RWPE1 (cell line): ENCODE measurements at regions not wholly inside any gene's neighbourhood (a gene's known extent, or its start where the extent isn't known, plus 50 kb on each side); places are given as distances from the start of the nearest gene placed in this dataset.

Experiments used
- CTCF ChIA-PET: fragments of 350-600 bp; sonication (Branson Sonifier 250); formaldehyde crosslinking; extraction: SDS; loops from one replicate; lab custom pipeline; 2021; lab: Yijun Ruan, JAX
- POLR2A ChIA-PET: fragments of 400-600 bp; formaldehyde crosslinking; extraction: SDS; loops from one replicate; lab custom pipeline; 2020; ENCODE audit warnings: antibody characterized with exemption; ENCODE audit not compliant: low non-redundant PET; lab: Yijun Ruan, JAX
- DNase-seq: peaks from one replicate; pipeline ENCODE4 v3.0.0; 2012; ENCODE audit warnings: low spot score
- H3K27ac ChIP-seq: fragments of 450-650 bp; 2 replicates; pipeline ENCODE4 v1.5.1; 2017
- TF ChIP-seq, protein P1 (sequence below): fragments of 450-650 bp; conservative IDR thresholded peaks from 2 replicates; pipeline ENCODE4 v1.5.1; 2017; ENCODE audit warnings: low read depth, mild to moderate bottlenecking

DNA sequence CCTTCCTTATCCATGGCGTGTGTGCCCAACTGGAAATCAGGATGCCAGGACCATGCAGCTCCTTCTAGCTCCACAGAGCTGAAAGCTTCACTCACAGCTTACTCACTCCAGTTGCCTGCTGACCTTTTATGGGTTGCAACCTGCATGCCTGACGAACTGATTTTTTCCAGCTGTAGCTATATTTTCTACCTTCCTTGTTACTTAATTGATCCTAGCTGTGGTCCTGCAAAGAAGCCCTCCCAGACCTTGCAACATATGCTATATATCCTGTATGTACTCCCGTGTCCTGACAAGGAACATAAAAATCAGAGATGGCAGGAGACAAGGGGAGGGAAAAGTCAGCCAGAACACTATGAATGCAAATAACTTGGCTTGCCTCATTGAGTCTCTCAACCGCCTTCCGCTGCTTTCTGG lies 135.3 kb upstream of the LDB2 start:
- ChIA-PET POLR2A (no interaction called here), CTCF (no interaction called here)
- TF ChIP-seq, protein P1, sequence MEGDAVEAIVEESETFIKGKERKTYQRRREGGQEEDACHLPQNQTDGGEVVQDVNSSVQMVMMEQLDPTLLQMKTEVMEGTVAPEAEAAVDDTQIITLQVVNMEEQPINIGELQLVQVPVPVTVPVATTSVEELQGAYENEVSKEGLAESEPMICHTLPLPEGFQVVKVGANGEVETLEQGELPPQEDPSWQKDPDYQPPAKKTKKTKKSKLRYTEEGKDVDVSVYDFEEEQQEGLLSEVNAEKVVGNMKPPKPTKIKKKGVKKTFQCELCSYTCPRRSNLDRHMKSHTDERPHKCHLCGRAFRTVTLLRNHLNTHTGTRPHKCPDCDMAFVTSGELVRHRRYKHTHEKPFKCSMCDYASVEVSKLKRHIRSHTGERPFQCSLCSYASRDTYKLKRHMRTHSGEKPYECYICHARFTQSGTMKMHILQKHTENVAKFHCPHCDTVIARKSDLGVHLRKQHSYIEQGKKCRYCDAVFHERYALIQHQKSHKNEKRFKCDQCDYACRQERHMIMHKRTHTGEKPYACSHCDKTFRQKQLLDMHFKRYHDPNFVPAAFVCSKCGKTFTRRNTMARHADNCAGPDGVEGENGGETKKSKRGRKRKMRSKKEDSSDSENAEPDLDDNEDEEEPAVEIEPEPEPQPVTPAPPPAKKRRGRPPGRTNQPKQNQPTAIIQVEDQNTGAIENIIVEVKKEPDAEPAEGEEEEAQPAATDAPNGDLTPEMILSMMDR = no peak
- no peak overlapping the region for H3K27ac ChIP-seq
- DNase-seq = no peak

DNA sequence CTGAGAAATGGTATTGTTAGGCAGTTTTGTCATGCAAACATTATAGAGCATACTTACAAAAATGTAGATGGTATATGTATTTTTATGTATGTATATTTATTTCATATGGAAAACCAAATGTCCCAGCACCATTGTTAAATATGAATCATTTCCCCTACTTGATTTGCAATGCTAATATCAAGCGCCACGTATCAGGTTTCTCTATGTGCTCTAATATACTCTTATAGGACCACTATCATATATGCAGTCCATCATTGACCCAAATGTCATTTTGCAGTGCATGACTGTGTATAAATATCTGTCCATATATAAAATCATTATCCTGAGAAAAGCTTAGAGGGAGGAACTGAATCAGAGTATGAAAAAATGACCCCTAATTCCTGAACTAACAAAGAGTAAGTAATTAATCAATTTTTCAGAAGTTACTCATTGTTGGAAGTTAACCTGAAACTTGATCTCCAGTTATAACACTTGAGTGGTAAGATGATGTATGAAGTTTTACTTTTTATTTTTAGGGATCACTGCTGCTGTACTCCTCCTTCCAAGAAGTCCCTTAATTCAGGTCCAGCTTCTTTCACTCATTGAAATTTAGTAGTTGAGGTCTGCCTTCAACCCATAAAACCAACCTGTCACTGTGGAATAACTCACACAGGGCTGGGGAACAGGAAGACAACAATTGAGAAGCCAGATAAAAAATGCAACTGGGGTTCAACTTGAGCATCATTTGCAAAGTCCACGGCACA lies 134.8 kb upstream of the LDB2 start:
- TF ChIP-seq, protein P1 = no peak
- DNase-seq = no peak
- POLR2A ChIA-PET = no interaction called here
- CTCF ChIA-PET = no interaction called here
- no peak overlapping the region for H3K27ac ChIP-seq

DNA sequence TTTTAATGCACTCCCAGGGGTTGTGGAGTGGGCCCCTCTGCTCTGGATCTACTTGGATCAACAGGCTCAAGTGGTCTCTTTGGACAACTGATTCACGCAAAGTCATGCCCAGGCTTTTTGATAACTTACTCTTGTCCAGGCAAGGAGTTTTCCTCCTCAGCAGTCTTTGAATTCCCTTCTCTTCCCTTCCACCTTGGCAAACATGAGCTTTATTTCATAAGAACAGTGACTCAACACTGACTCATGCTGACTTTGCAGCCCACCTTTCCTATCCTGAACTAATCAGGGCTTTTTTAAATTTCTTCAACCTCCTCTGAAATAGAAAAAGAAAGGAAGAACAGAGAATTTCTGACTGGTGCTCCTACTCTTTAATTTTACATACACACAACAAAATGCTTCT lies 132.1 kb upstream of the LDB2 start:
- CTCF ChIA-PET = no interaction called here
- peak; percentile 69 for DNase-seq
- H3K27ac ChIP-seq = peak overlapping the region; percentile 72
- POLR2A ChIA-PET = no interaction called here
- TF ChIP-seq, protein P1 = no peak

DNA sequence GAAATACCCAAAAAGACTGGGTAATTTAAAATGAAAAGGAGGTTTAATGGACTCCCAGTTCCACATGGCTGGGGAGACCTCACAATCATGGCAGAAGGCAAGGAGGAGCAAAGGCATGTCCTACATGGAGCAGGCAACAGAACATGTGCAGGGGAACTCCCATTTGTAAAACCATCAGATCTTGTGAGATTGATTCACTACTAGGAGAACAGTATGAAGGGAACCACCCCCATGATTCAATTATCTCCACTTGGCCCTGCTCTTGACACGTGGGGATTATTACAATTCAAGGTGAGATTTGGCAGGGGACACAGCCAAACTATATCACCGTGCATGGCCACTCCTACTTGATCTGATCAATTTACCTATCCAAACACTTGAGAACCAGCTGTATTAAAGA lies 131.5 kb upstream of the LDB2 start:
- DNase-seq = no peak
- POLR2A ChIA-PET = no interaction called here
- CTCF ChIA-PET = no interaction called here
- H3K27ac ChIP-seq = peak overlapping the region; percentile 72
- TF ChIP-seq, protein P1 = no peak

DNA sequence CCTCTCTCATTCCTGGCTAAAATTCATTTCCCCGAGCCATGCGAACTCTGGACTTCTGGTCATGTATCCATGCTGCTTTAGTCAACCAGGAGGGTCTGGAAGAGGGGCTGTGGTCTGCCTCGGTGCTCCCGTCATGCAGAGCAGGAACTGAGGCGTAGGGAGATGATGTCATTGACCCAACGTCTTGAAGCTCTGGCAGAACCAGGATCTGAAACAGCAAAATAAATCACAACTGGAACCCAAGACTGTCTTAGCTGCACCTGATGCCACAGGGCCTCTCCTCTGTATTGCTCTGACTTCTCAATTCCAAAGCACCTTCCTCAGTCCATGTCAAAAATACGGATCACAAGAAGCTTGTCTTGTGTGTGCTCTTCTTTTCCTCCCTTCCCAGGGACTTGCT lies 131.0 kb upstream of the LDB2 start:
- peak overlapping the region; percentile 72 for H3K27ac ChIP-seq
- no peak for DNase-seq
- ChIA-PET POLR2A (no interaction called here), CTCF (no interaction called here)
- TF ChIP-seq, protein P1 = no peak

DNA sequence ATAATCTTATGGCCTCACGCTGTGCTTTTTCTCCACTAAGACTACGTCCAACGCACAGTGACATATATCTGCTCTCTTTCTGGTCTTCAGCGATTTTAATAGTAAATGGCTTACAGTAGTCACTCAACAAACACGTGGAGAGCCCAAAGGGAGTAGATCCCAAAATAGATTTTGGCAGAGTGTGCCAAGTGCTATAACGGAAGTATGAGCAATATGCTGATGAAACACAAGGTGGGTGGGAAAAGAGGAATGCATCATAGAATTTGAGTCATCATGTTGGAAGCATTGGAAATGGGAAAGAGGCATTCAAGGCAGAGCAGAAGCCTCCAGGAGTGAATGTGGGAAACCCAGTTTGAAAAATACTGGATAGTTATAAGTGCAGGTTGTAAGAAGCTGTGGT lies 129.1 kb upstream of the LDB2 start:
- H3K27ac ChIP-seq = peak overlapping the region; percentile 29; the same call in 1 of the 2 replicates
- peak; percentile 76 for DNase-seq
- ChIA-PET CTCF (no interaction called here), POLR2A (no interaction called here)
- TF ChIP-seq, protein P1 = no peak
